Keratinocyte (primary cell): ENCODE measurements at regions not wholly inside any gene's neighbourhood (a gene's known extent, or its start where the extent isn't known, plus 50 kb on each side); places are given as distances from the start of the nearest gene placed in this dataset.

Experiments
- DNase-seq: peaks from one replicate; pipeline ENCODE4 v3.0.0-alpha.2; 2011; ENCODE audit warnings: low read depth, missing footprints, low spot score
- FAIRE-seq: peaks from 2 replicates; lab custom pipeline; 2011; peaks lifted over from hg19 to GRCh38; lab: Jason Lieb, UNC
- H2AFZ ChIP-seq: 2 replicates; pipeline ENCODE4 v1.6.0; 2012; ENCODE audit warnings: low read length, control low read depth, inconsistent platforms; ENCODE audit not compliant: control insufficient read depth
- H3K27ac ChIP-seq: 2 replicates; pipeline ENCODE4 v1.5.1; 2011; ENCODE audit warnings: low read length; ENCODE audit not compliant: control insufficient read depth, insufficient read depth
- H3K27me3 ChIP-seq: 3 replicates; pipeline ENCODE4 v1.6.0; 2011; ENCODE audit warnings: low read length; ENCODE audit not compliant: control insufficient read depth, insufficient read depth; ENCODE audit errors: extremely low read depth
- H3K36me3 ChIP-seq, 2 experiments: 2 replicates in 1 of 2; 3 replicates in 1 of 2; pipeline ENCODE4 v1.5.1; 2011; ENCODE audit warnings: low read length in 2 of 2, mild to moderate bottlenecking in 1 of 2; ENCODE audit not compliant: control insufficient read depth in 2 of 2, insufficient read depth in 2 of 2; ENCODE audit errors: extremely low read depth in 1 of 2
- H3K4me1 ChIP-seq: 3 replicates; pipeline ENCODE4 v1.5.1; 2011; ENCODE audit warnings: low read length; ENCODE audit not compliant: control insufficient read depth, insufficient read depth; ENCODE audit errors: extremely low read depth
- H3K4me2 ChIP-seq: 3 replicates; pipeline ENCODE4 v1.6.0; 2011; ENCODE audit warnings: low read depth, low read length; ENCODE audit not compliant: control insufficient read depth, insufficient read depth; ENCODE audit errors: extremely low read depth
- H3K4me3 ChIP-seq, 3 experiments: fragments of 200-600 bp in 1 of 3; sonication (generic) in 1 of 3; 2 replicates in 2 of 3; 3 replicates in 1 of 3; pipeline ENCODE4 v1.5.1; 2011 to 2016; ENCODE audit warnings: low read length in 3 of 3, mild to moderate bottlenecking in 3 of 3, control low read depth in 2 of 3, inconsistent platforms in 1 of 3, low read depth in 1 of 3, mixed read lengths in 1 of 3, mixed run types in 1 of 3, moderate library complexity in 1 of 3; ENCODE audit not compliant: control insufficient read depth in 2 of 3, insufficient read depth in 2 of 3; ENCODE audit errors: extremely low read depth in 1 of 3
- H3K79me2 ChIP-seq: 2 replicates; pipeline ENCODE4 v1.6.0; 2012; ENCODE audit warnings: low read length; ENCODE audit not compliant: control insufficient read depth, insufficient read depth
- H3K9ac ChIP-seq: 3 replicates; pipeline ENCODE4 v1.6.0; 2011; ENCODE audit warnings: low read length; ENCODE audit not compliant: control insufficient read depth, insufficient read depth; ENCODE audit errors: extremely low read depth
- H3K9me1 ChIP-seq: 3 replicates; pipeline ENCODE4 v1.6.0; 2011; ENCODE audit warnings: low read length; ENCODE audit not compliant: control insufficient read depth, insufficient read depth; ENCODE audit errors: extremely low read depth
- H3K9me3 ChIP-seq: 2 replicates; pipeline ENCODE4 v1.5.1; 2012; ENCODE audit warnings: low read depth, low read length; ENCODE audit not compliant: control insufficient read depth
- H4K20me1 ChIP-seq: 3 replicates; pipeline ENCODE4 v1.6.0; 2011; ENCODE audit warnings: low read length; ENCODE audit not compliant: control insufficient read depth, insufficient read depth; ENCODE audit errors: extremely low read depth
- EZH2 ChIP-seq: IDR thresholded peaks from one replicate; pipeline ENCODE4 v1.6.1; 2012; ENCODE audit warnings: inconsistent platforms, mild to moderate bottlenecking, low read length, moderate library complexity
- dilution Hi-C: fragments of 300-500 bp; cut with MboI; formaldehyde crosslinking; loops from one replicate; pipeline ENCODE4 v1.7.0; 2020; ENCODE audit warnings: low sequenced_read_pairs; ENCODE audit not compliant: extremely low pct_ligation_motif_present
- TF ChIP-seq, protein P1 (sequence below), 3 experiments: IDR thresholded peaks in 1 of 3; conservative IDR thresholded peaks in 1 of 3; optimal IDR thresholded peaks in 1 of 3; 2 replicates in 2 of 3; 3 replicates in 1 of 3; pipeline versions ENCODE3 to v1.5.1; 2011; ENCODE audit warnings: low read length in 3 of 3, mild to moderate bottlenecking in 3 of 3, moderate library complexity in 2 of 3, control low read depth in 1 of 3, inconsistent platforms in 1 of 3; ENCODE audit not compliant: insufficient read depth in 2 of 3; ENCODE audit errors: extremely low read depth in 1 of 3

DNA sequence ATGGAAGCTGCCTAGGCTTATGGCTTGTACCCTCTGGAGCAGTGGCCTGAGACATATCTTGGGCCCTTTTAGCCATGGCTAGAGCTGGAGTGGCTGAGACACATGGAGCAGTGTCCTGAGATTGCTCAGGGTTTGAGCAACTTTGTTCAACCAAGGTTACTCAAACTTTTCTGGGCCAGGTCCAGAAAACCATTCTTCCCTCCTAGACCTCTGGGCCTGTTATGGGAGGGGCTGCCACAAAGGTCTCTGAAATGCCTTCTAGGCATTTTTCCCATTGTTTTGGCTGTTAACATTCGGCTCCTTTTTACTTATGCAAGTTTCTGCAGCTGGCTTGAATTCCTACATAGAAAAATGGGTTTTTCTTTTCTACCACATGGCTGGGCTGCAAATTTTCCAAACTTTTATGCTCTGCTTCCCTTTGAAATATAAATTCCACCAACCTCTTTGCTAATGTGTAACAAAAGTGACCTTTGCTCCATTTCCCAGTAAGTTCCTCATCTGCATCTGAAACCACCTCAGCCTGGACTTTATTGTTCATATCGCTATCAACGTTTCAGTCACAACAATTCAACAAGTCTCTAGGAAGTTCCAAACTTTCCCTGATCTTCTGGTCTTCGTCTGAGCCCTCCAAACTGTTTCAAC, 84.9 kb upstream of the MAP4K3 start:
- TF ChIP-seq, protein P1, sequence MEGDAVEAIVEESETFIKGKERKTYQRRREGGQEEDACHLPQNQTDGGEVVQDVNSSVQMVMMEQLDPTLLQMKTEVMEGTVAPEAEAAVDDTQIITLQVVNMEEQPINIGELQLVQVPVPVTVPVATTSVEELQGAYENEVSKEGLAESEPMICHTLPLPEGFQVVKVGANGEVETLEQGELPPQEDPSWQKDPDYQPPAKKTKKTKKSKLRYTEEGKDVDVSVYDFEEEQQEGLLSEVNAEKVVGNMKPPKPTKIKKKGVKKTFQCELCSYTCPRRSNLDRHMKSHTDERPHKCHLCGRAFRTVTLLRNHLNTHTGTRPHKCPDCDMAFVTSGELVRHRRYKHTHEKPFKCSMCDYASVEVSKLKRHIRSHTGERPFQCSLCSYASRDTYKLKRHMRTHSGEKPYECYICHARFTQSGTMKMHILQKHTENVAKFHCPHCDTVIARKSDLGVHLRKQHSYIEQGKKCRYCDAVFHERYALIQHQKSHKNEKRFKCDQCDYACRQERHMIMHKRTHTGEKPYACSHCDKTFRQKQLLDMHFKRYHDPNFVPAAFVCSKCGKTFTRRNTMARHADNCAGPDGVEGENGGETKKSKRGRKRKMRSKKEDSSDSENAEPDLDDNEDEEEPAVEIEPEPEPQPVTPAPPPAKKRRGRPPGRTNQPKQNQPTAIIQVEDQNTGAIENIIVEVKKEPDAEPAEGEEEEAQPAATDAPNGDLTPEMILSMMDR (optimal IDR thresholded peaks at IDR 0.05 in 1 of 3, IDR thresholded peaks at IDR 0.05 in 1 of 3, conservative IDR thresholded peaks at IDR 0.05 in 1 of 3; ENCODE audit: extremely low read depth in 1 of 3, insufficient read depth in 2 of 3, low read length in 3 of 3), result no peak
- no peak for TF ChIP-seq EZH2
- DNase-seq (no peak), FAIRE-seq (peak; percentile 34)
- dilution Hi-C loops, result no loop called here
- Histone ChIP-seq H2AFZ (no peak overlapping the region), H3K9ac (no peak overlapping the region), H4K20me1 (no peaks in the 10 kb centered on the region), H3K4me2 (no peak overlapping the region), H3K27me3 (no peaks in the 10 kb centered on the region), H3K79me2 (no peaks in the 10 kb centered on the region), H3K4me3 (no peak overlapping the region), H3K9me1 (no peaks in the 10 kb centered on the region), H3K36me3 (no peaks in the 10 kb centered on the region), H3K27ac (no peak overlapping the region), H3K4me1 (peaks cover 27% of the 10 kb centered on the region), H3K9me3 (peaks cover 8% of the 10 kb centered on the region)

DNA sequence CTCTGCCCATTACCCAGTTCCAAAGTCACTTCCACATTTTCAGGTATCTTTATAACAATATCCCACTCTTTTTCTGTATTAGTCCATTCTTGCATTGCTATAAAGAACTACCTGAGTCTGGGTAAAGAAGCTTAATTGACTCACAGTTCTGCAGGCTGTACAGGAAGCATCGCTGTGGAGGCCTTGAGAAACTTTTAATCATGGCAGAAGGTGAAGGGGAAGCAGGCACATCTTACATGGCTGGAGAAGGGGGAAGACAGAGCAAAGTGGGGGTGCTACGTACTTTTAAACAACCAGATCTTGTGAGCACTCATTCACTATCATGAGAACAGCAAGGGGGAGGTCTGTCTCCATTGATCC, 85.4 kb upstream of the MAP4K3 start:
- Histone ChIP-seq H3K4me1 (peaks cover 27% of the 10 kb centered on the region), H3K4me3 (no peak overlapping the region), H3K36me3 (no peaks in the 10 kb centered on the region), H3K9ac (no peak overlapping the region), H3K4me2 (no peak overlapping the region), H3K79me2 (no peaks in the 10 kb centered on the region), H3K27me3 (no peaks in the 10 kb centered on the region), H2AFZ (no peak overlapping the region), H4K20me1 (no peaks in the 10 kb centered on the region), H3K27ac (no peak overlapping the region), H3K9me1 (no peaks in the 10 kb centered on the region), H3K9me3 (peaks cover 8% of the 10 kb centered on the region)
- dilution Hi-C loops, result no loop called here
- TF ChIP-seq, protein P1 (optimal IDR thresholded peaks at IDR 0.05 in 1 of 3, IDR thresholded peaks at IDR 0.05 in 1 of 3, conservative IDR thresholded peaks at IDR 0.05 in 1 of 3; ENCODE audit: extremely low read depth in 1 of 3, insufficient read depth in 2 of 3, low read length in 3 of 3), result no peak
- TF ChIP-seq EZH2, result no peak
- FAIRE-seq, result no peak
- DNase-seq, result no peak
